Endothelial cell of umbilical vein (primary cell): ENCODE measurements at regions not wholly inside any gene's neighbourhood (a gene's known extent, or its start where the extent isn't known, plus 50 kb on each side); places are given as distances from the start of the nearest gene placed in this dataset.

ENCODE experiments used
- BruUV-seq: library from RNA; stranded (reverse); fragments of 400-500 nt; replicated peaks from 2 replicates; lab custom pipeline; 2021; lab: Mats Ljungman, UMichigan
- CTCF ChIA-PET: fragments of 300-600, 350-600 bp; sonication (Branson Sonifier 250); formaldehyde crosslinking; loops from one replicate; lab custom pipeline; 2021; ENCODE audit warnings: antibody characterized with exemption, inconsistent platforms; lab: Charles Lee
- POLR2A ChIA-PET: fragments of 300-600, 350-600 bp; sonication (Branson Sonifier 250); formaldehyde crosslinking; loops from one replicate; lab custom pipeline; 2021; ENCODE audit warnings: antibody characterized with exemption, inconsistent platforms; lab: Charles Lee
- DNase-seq: peaks from one replicate; pipeline ENCODE4 v3.0.0-alpha.2; 2011; ENCODE audit warnings: low read depth, low spot score
- FAIRE-seq: peaks from 2 replicates; lab custom pipeline; 2011; peaks lifted over from hg19 to GRCh38; lab: Jason Lieb, UNC
- H2AFZ ChIP-seq: 2 replicates; pipeline ENCODE4 v1.6.0; 2012; ENCODE audit warnings: low read depth, low read length, control low read depth, inconsistent platforms
- H3K27ac ChIP-seq: 2 replicates; pipeline ENCODE4 v1.5.1; 2011; ENCODE audit warnings: low read depth, mild to moderate bottlenecking, control low read depth, low read length, moderate library complexity; ENCODE audit not compliant: insufficient read depth
- H3K27me3 ChIP-seq, 2 experiments: 2 replicates each; pipeline versions ENCODE4 v1.6.0 to v1.6.1; 2011; ENCODE audit warnings: low read length in 2 of 2, mixed read lengths in 1 of 2; ENCODE audit not compliant: control insufficient read depth in 2 of 2, insufficient read depth in 2 of 2
- H3K36me3 ChIP-seq, 2 experiments: 2 replicates in 1 of 2; 3 replicates in 1 of 2; pipeline ENCODE4 v1.5.1; 2011; ENCODE audit warnings: low read length in 2 of 2, mild to moderate bottlenecking in 1 of 2, moderate library complexity in 1 of 2; ENCODE audit not compliant: control insufficient read depth in 2 of 2, insufficient read depth in 2 of 2; ENCODE audit errors: extremely low read depth in 1 of 2
- H3K4me1 ChIP-seq: 3 replicates; pipeline ENCODE4 v1.5.1; 2011; ENCODE audit warnings: mild to moderate bottlenecking, low read length; ENCODE audit not compliant: control insufficient read depth, insufficient read depth; ENCODE audit errors: extremely low read depth
- H3K4me2 ChIP-seq: 2 replicates; pipeline ENCODE4 v1.6.1; 2011; ENCODE audit warnings: low read length, control low read depth, mixed read lengths; ENCODE audit not compliant: insufficient read depth
- H3K4me3 ChIP-seq, 3 experiments: fragments of 200-600 bp in 1 of 3; sonication (generic), shearing (Covaris generic) in 1 of 3; replicated peaks in 1 of 3; 2 replicates each; pipeline ENCODE4 v1.5.1; 2011 to 2016; ENCODE audit warnings: control low read depth in 3 of 3, low read length in 3 of 3, mild to moderate bottlenecking in 2 of 3, inconsistent platforms in 1 of 3, low read depth in 1 of 3, moderate library complexity in 1 of 3; ENCODE audit not compliant: insufficient read depth in 1 of 3
- H3K79me2 ChIP-seq: 2 replicates; pipeline ENCODE4 v1.6.0; 2012; ENCODE audit warnings: low read length, inconsistent platforms; ENCODE audit not compliant: control insufficient read depth, insufficient read depth
- H3K9ac ChIP-seq: replicated peaks from 2 replicates; pipeline ENCODE3; 2011; ENCODE audit warnings: low read length, control low read depth; ENCODE audit not compliant: insufficient read depth; ENCODE audit errors: extremely low read depth
- H3K9me1 ChIP-seq: replicated peaks from 3 replicates; pipeline ENCODE4 v1.6.0; 2011; ENCODE audit warnings: mild to moderate bottlenecking, low read length; ENCODE audit not compliant: control insufficient read depth, insufficient read depth; ENCODE audit errors: extremely low read depth
- H3K9me3 ChIP-seq: replicated peaks from 2 replicates; pipeline ENCODE4 v1.5.1; 2012; ENCODE audit warnings: low read length, inconsistent platforms; ENCODE audit not compliant: control insufficient read depth, insufficient read depth
- H4K20me1 ChIP-seq: replicated peaks from 2 replicates; pipeline ENCODE3; 2011; ENCODE audit warnings: mild to moderate bottlenecking, low read length; ENCODE audit not compliant: control insufficient read depth, insufficient read depth; ENCODE audit errors: extremely low read depth
- EZH2 ChIP-seq: IDR thresholded peaks from 2 replicates; pipeline ENCODE4 v1.6.1; 2012; ENCODE audit warnings: borderline replicate concordance, low read depth, mild to moderate bottlenecking, moderate library complexity, low read length, inconsistent platforms; ENCODE audit not compliant: severe bottlenecking
- FOS ChIP-seq: IDR thresholded peaks from 2 replicates; pipeline ENCODE4 v1.6.1; 2011; ENCODE audit warnings: mild to moderate bottlenecking, low read length, moderate library complexity, borderline replicate concordance; ENCODE audit not compliant: insufficient read depth
- GATA2 ChIP-seq: IDR thresholded peaks from 2 replicates; pipeline ENCODE4 v1.7.0; 2011; ENCODE audit warnings: low read depth, mild to moderate bottlenecking, moderate library complexity, mixed read lengths, low read length; ENCODE audit not compliant: insufficient read length, insufficient read depth
- JUN ChIP-seq: IDR thresholded peaks from 2 replicates; pipeline ENCODE4 v1.6.1; 2011; ENCODE audit warnings: borderline replicate concordance, low read depth; ENCODE audit not compliant: insufficient read length, insufficient read depth
- MYC ChIP-seq: IDR thresholded peaks from one replicate; pipeline ENCODE4 v1.6.1; 2011; ENCODE audit warnings: mild to moderate bottlenecking, low read depth, low read length
- POLR2A ChIP-seq: IDR thresholded peaks from 2 replicates; pipeline ENCODE4 v1.6.1; 2012; ENCODE audit warnings: low read depth, mild to moderate bottlenecking, control low read depth, low read length
- POLR2AphosphoS5 ChIP-seq: IDR thresholded peaks from 2 replicates; pipeline ENCODE4 v1.6.1; 2012; ENCODE audit warnings: low read depth, mild to moderate bottlenecking, control low read depth, low read length, moderate library complexity; ENCODE audit not compliant: insufficient read depth
- dilution Hi-C: fragments of 300-500 bp; cut with MboI; formaldehyde crosslinking; loops from one replicate; pipeline ENCODE4 v1.15.0; 2019; ENCODE audit warnings: low sequenced_read_pairs; ENCODE audit not compliant: extremely low pct_ligation_motif_present
- intact Hi-C: fragments of 100-400 bp; cut with micrococcal nuclease; formaldehyde crosslinking; loops from one replicate; pipeline ENCODE4 v1.10.0; 2022
- TF ChIP-seq, protein P1 (sequence below), 2 donors: IDR thresholded peaks; 1 replicate in 1 of 2; 2 replicates in 1 of 2; pipeline ENCODE4 v1.5.1; 2011; ENCODE audit warnings: low read length in 2 of 2, mild to moderate bottlenecking in 2 of 2, moderate library complexity in 2 of 2, control low read depth in 1 of 2, inconsistent platforms in 1 of 2, low read depth in 1 of 2; ENCODE audit not compliant: insufficient read depth in 1 of 2; ENCODE audit errors: extremely low read depth in 1 of 2
- TF ChIP-seq, protein P2 (sequence below): IDR thresholded peaks from 2 replicates; pipeline ENCODE4 v1.6.1; 2011; ENCODE audit not compliant: insufficient read depth, insufficient read length

DNA sequence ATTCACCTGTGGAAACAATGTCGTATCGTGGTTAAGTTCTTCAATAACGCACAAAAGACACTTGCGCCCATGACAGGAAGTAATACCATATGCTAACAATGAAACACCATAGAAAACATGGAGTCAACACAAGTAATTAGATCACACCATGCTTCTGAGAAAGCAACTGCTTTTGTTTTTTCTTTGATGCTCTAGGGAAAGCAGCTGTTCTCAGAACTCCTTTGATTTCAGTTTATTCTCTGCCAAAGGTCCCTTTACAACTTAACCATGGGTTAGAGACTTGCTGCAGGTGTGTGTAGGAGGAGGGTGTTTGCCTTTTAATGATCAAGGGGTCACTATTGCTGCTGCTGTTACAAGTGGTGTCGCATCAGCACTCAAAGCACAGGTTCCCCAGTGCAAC, 324.0 kb upstream of the SLCO3A1 start:
- no peaks in the 10 kb centered on the region for H3K4me1 ChIP-seq
- H3K4me3 ChIP-seq: no peak overlapping the region
- no peak for DNase-seq
- BruUV-seq: no TSS peak
- intact Hi-C loops (no loop called here), dilution Hi-C loops (no loop called here)
- H3K27me3 ChIP-seq: no peaks in the 10 kb centered on the region
- POLR2A ChIA-PET: no interaction called here
- H2AFZ ChIP-seq: no peak overlapping the region
- CTCF ChIA-PET: no interaction called here
- H3K4me2 ChIP-seq: no peak overlapping the region
- H3K9me3 ChIP-seq: peaks cover 2% of the 10 kb centered on the region
- H4K20me1 ChIP-seq: no peaks in the 10 kb centered on the region
- no peaks in the 10 kb centered on the region for H3K36me3 ChIP-seq
- no peak overlapping the region for H3K9ac ChIP-seq
- H3K9me1 ChIP-seq: no peaks in the 10 kb centered on the region
- H3K27ac ChIP-seq: no peak overlapping the region
- FAIRE-seq: no peak
- no peaks in the 10 kb centered on the region for H3K79me2 ChIP-seq
- TF ChIP-seq, protein P1, sequence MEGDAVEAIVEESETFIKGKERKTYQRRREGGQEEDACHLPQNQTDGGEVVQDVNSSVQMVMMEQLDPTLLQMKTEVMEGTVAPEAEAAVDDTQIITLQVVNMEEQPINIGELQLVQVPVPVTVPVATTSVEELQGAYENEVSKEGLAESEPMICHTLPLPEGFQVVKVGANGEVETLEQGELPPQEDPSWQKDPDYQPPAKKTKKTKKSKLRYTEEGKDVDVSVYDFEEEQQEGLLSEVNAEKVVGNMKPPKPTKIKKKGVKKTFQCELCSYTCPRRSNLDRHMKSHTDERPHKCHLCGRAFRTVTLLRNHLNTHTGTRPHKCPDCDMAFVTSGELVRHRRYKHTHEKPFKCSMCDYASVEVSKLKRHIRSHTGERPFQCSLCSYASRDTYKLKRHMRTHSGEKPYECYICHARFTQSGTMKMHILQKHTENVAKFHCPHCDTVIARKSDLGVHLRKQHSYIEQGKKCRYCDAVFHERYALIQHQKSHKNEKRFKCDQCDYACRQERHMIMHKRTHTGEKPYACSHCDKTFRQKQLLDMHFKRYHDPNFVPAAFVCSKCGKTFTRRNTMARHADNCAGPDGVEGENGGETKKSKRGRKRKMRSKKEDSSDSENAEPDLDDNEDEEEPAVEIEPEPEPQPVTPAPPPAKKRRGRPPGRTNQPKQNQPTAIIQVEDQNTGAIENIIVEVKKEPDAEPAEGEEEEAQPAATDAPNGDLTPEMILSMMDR (IDR thresholded peaks at IDR 0.05; ENCODE audit: extremely low read depth in 1 of 2, insufficient read depth in 1 of 2, low read depth in 1 of 2, low read length in 2 of 2): no peak
- TF ChIP-seq, protein P2, sequence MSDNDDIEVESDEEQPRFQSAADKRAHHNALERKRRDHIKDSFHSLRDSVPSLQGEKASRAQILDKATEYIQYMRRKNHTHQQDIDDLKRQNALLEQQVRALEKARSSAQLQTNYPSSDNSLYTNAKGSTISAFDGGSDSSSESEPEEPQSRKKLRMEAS: no peak

DNA sequence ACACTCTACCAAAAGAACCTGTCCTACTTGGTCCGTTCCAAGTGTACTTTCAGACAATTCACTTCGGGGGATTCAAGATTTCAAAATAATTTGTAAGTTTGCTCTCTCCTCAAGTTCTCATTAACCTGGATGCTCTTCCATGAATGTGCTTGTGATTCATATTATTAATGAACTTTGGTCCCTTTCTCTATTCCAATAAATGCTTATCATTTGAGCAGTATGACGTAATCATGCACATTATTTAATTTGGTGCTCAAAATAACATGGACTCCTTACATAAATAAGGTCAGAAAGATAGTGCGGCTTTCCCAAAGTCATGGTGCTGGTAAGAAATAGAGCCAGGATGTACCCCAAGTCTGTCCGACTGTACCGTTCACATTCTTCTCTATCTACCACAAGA, 323.2 kb upstream of the SLCO3A1 start:
- no peak for DNase-seq
- Histone ChIP-seq H3K79me2 (no peaks in the 10 kb centered on the region), H3K9me3 (peaks cover 2% of the 10 kb centered on the region), H3K4me3 (no peak overlapping the region), H3K27me3 (no peaks in the 10 kb centered on the region), H3K27ac (no peak overlapping the region), H2AFZ (no peak overlapping the region), H3K36me3 (no peaks in the 10 kb centered on the region), H3K9ac (no peak overlapping the region), H3K9me1 (no peaks in the 10 kb centered on the region), H4K20me1 (no peaks in the 10 kb centered on the region), H3K4me2 (no peak overlapping the region), H3K4me1 (no peaks in the 10 kb centered on the region)
- TF ChIP-seq FOS (no peak), GATA2 (no peak), EZH2 (no peak), POLR2AphosphoS5 (no peak), POLR2A (no peak), MYC (no peak), JUN (no peak)
- TF ChIP-seq, protein P2: no peak
- TF ChIP-seq, protein P1 (IDR thresholded peaks at IDR 0.05; ENCODE audit: extremely low read depth in 1 of 2, insufficient read depth in 1 of 2, low read depth in 1 of 2, low read length in 2 of 2): no peak
- dilution Hi-C loops (no loop called here), intact Hi-C loops (no loop called here)
- POLR2A ChIA-PET: no interaction called here
- CTCF ChIA-PET: no interaction called here
- no TSS peak for BruUV-seq
- no peak for FAIRE-seq
